Mesenchymal stem cell (in vitro differentiated cells and primary cell): ENCODE measurements at regions not wholly inside any gene's neighbourhood (a gene's known extent, or its start where the extent isn't known, plus 50 kb on each side); places are given as distances from the start of the nearest gene placed in this dataset.

Source experiments
- DNase-seq: peaks from one replicate; pipeline ENCODE4 v3.0.0-alpha.2; 2013
- H2AFZ ChIP-seq: one replicate; pipeline ENCODE4 v1.6.1; 2013; ENCODE audit warnings: low read depth, mild to moderate bottlenecking, control low read depth, inconsistent platforms, low read length, moderate library complexity
- H2AK5ac ChIP-seq: 2 replicates; pipeline ENCODE4 v1.6.1; 2013; ENCODE audit warnings: low read length, moderate library complexity, mild to moderate bottlenecking, inconsistent platforms; ENCODE audit not compliant: severe bottlenecking
- H2BK120ac ChIP-seq: one replicate; pipeline ENCODE4 v1.6.1; 2013; ENCODE audit warnings: low read depth, mild to moderate bottlenecking, inconsistent platforms, low read length, moderate library complexity
- H2BK12ac ChIP-seq, 2 experiments: one replicate each; pipeline ENCODE4 v1.6.1; 2013; ENCODE audit warnings: inconsistent platforms in 2 of 2, low read length in 2 of 2, mild to moderate bottlenecking in 2 of 2, moderate library complexity in 2 of 2, control low read depth in 1 of 2
- H2BK15ac ChIP-seq: one replicate; pipeline ENCODE4 v1.6.1; 2013; ENCODE audit warnings: mild to moderate bottlenecking, low read depth, inconsistent platforms; ENCODE audit not compliant: poor library complexity, severe bottlenecking
- H2BK5ac ChIP-seq: 2 replicates; pipeline ENCODE4 v1.6.1; 2013; ENCODE audit warnings: low read depth, mild to moderate bottlenecking, low read length, control low read depth, inconsistent platforms; ENCODE audit not compliant: poor library complexity, severe bottlenecking
- H3K14ac ChIP-seq, 2 experiments: one replicate each; pipeline ENCODE4 v1.6.1; 2013; ENCODE audit warnings: inconsistent platforms in 2 of 2, low read length in 2 of 2, control low read depth in 1 of 2, mild to moderate bottlenecking in 1 of 2, moderate library complexity in 1 of 2
- H3K18ac ChIP-seq, 2 experiments: one replicate each; pipeline ENCODE4 v1.6.1; 2013; ENCODE audit warnings: inconsistent platforms in 2 of 2, low read length in 2 of 2, control low read depth in 1 of 2, low read depth in 1 of 2, mild to moderate bottlenecking in 1 of 2
- H3K23ac ChIP-seq, 2 experiments: one replicate each; pipeline ENCODE4 v1.6.1; 2013; ENCODE audit warnings: inconsistent platforms in 2 of 2, low read length in 2 of 2, mild to moderate bottlenecking in 2 of 2, moderate library complexity in 2 of 2, control low read depth in 1 of 2
- H3K27ac ChIP-seq: 2 replicates; pipeline ENCODE4 v1.5.1; 2013; ENCODE audit warnings: mild to moderate bottlenecking, moderate library complexity, low read length, control low read depth, inconsistent platforms; ENCODE audit not compliant: poor library complexity, severe bottlenecking
- H3K27me3 ChIP-seq, 2 experiments: 2 replicates each; pipeline versions ENCODE4 v1.6.1 to v1.7.0; 2013; ENCODE audit warnings: low read length in 2 of 2, mild to moderate bottlenecking in 2 of 2, moderate library complexity in 2 of 2, control low read depth in 1 of 2, inconsistent platforms in 1 of 2; ENCODE audit not compliant: control insufficient read depth in 1 of 2, insufficient read depth in 1 of 2
- H3K36me3 ChIP-seq, 2 experiments: 2 replicates each; pipeline versions ENCODE4 v1.6.1 to v1.7.0; 2013; ENCODE audit warnings: low read length in 2 of 2, control low read depth in 1 of 2, inconsistent platforms in 1 of 2, low read depth in 1 of 2, mild to moderate bottlenecking in 1 of 2; ENCODE audit not compliant: insufficient read depth in 2 of 2, control insufficient read depth in 1 of 2
- H3K4ac ChIP-seq, 2 experiments: one replicate each; pipeline ENCODE4 v1.6.1; 2013; ENCODE audit warnings: inconsistent platforms in 2 of 2, low read length in 2 of 2, mild to moderate bottlenecking in 2 of 2, moderate library complexity in 2 of 2, control low read depth in 1 of 2, low read depth in 1 of 2
- H3K4me1 ChIP-seq: 2 replicates; pipeline ENCODE4 v1.6.1; 2013; ENCODE audit warnings: low read depth, low read length, control low read depth; ENCODE audit not compliant: control insufficient read depth, insufficient read depth
- H3K4me2 ChIP-seq: 2 replicates; pipeline ENCODE4 v1.6.1; 2013; ENCODE audit warnings: low read length, mild to moderate bottlenecking, inconsistent platforms; ENCODE audit not compliant: poor library complexity, severe bottlenecking
- H3K4me3 ChIP-seq, 2 experiments: 2 replicates each; pipeline versions ENCODE4 v1.5.1 to v1.7.0; 2013; ENCODE audit warnings: low read length in 2 of 2, mild to moderate bottlenecking in 2 of 2, control low read depth in 1 of 2, low read depth in 1 of 2; ENCODE audit not compliant: insufficient read depth in 1 of 2
- H3K79me1 ChIP-seq: replicated peaks from 2 replicates; pipeline ENCODE4 v1.6.1; 2013; ENCODE audit warnings: mild to moderate bottlenecking, control low read depth, low read length, inconsistent platforms; ENCODE audit not compliant: poor library complexity, severe bottlenecking
- H3K9ac ChIP-seq: 2 replicates; pipeline ENCODE4 v1.7.0; 2013; ENCODE audit warnings: mild to moderate bottlenecking, low read length, moderate library complexity
- H3K9me3 ChIP-seq: 2 replicates; pipeline ENCODE4 v1.7.0; 2013; ENCODE audit warnings: mild to moderate bottlenecking, low read length; ENCODE audit not compliant: control insufficient read depth
- H4K8ac ChIP-seq: one replicate; pipeline ENCODE4 v1.6.1; 2013; ENCODE audit warnings: inconsistent platforms, mild to moderate bottlenecking, low read length, moderate library complexity
- H4K91ac ChIP-seq: one replicate; pipeline ENCODE4 v1.6.1; 2013; ENCODE audit warnings: mild to moderate bottlenecking, low read length, inconsistent platforms
- WGBS: methylation state at CpG from one replicate; pipeline ENCODE4 v1.1.7; 2013; ENCODE audit warnings: mixed read lengths; 5-methylcytosine and 5-hydroxymethylcytosine counted together

DNA sequence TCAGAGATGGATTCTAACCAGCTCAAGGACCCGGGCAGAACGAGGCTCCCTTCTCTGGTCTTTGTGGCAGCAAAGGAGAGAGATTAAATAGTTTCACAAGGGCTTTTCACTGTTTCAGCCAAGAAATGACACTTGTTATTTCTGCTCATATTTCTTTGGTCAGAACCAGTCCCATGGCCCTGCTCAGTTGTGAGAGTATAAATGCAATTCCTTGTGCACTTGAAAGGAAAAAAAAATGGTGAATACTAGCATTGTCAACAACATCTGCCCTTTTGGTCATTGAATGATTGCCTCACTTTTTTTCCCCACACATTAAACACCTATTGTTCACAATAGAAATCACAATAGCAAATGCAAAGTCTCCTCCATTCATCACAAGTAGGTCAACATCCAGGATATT, 104.4 kb downstream of the RDH14 start:
- 34% methylated on average over 2 of the region's 2 CpGs for WGBS
- no peak overlapping the region for H4K8ac ChIP-seq
- H3K27me3 ChIP-seq, result peaks cover 0 to 5% of the 10 kb centered on the region in 2 experiments
- H3K36me3 ChIP-seq, result no peaks in the 10 kb centered on the region
- peak overlapping the region; percentile 20 for H3K9ac ChIP-seq
- H2AFZ ChIP-seq, result no peak overlapping the region
- H3K4me2 ChIP-seq, result no peak overlapping the region
- no peak overlapping the region for H3K23ac ChIP-seq
- no peaks in the 10 kb centered on the region for H3K9me3 ChIP-seq
- H2BK5ac ChIP-seq, result no peak overlapping the region
- no peak overlapping the region for H2BK120ac ChIP-seq
- no peak overlapping the region for H2BK15ac ChIP-seq
- no peaks in the 10 kb centered on the region for H3K4me1 ChIP-seq
- H3K18ac ChIP-seq, result no peak overlapping the region
- H3K27ac ChIP-seq, result no peak overlapping the region
- DNase-seq, result no peak
- H3K4me3 ChIP-seq, result peak overlapping the region in 1 of 2 experiments; percentile 27
- no peak overlapping the region for H3K4ac ChIP-seq
- no peaks in the 10 kb centered on the region for H3K79me1 ChIP-seq
- no peak overlapping the region for H3K14ac ChIP-seq
- H2BK12ac ChIP-seq, result no peak overlapping the region
- no peak overlapping the region for H2AK5ac ChIP-seq
- H4K91ac ChIP-seq, result no peak overlapping the region

DNA sequence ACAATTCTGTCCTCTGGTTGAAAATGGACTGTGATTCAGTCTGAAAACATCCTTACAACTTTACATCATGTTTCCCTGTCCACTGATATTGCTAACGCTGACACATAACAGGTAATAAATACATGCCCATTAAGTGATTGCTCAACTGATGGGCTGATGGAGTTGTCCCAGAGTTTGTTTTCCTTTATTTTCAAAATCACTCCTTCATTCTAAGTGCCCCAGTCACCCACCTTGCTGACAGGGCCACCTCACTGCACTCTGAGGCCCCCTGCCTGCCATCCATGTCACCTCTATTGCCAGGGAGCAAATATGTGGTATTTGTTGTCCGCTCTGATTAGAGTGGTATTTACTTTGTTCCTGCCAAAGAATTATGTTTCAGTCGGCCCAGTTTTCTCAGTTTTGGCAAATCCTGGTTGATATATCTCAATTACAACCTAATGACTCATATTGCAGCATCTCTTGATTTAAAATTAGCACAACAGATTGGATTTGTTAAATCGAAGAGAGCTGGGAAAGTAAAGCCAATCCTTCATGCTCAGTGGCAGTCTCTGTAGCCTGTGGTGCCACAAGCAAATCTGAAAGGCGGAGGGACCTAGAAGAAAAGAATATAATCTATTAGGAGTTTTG, 105.1 kb downstream of the RDH14 start:
- no peak overlapping the region for H3K23ac ChIP-seq
- H3K4ac ChIP-seq, result no peak overlapping the region
- 72% methylated on average over 4 of the region's 5 CpGs for WGBS
- H3K4me2 ChIP-seq, result no peak overlapping the region
- no peaks in the 10 kb centered on the region for H3K79me1 ChIP-seq
- H2BK12ac ChIP-seq, result no peak overlapping the region
- H3K4me3 ChIP-seq, result peak overlapping the region in 1 of 2 experiments; percentile 27
- no peak overlapping the region for H4K91ac ChIP-seq
- peak overlapping the region; percentile 20 for H3K9ac ChIP-seq
- H3K9me3 ChIP-seq, result no peaks in the 10 kb centered on the region
- no peak overlapping the region for H2AK5ac ChIP-seq
- H2BK5ac ChIP-seq, result no peak overlapping the region
- peaks cover 0 to 5% of the 10 kb centered on the region in 2 experiments for H3K27me3 ChIP-seq
- H3K4me1 ChIP-seq, result no peaks in the 10 kb centered on the region
- H2AFZ ChIP-seq, result no peak overlapping the region
- no peak overlapping the region for H3K14ac ChIP-seq
- H2BK15ac ChIP-seq, result no peak overlapping the region
- H3K18ac ChIP-seq, result no peak overlapping the region
- no peak overlapping the region for H3K27ac ChIP-seq
- peak; percentile 47 for DNase-seq
- no peak overlapping the region for H4K8ac ChIP-seq
- no peak overlapping the region for H2BK120ac ChIP-seq
- no peaks in the 10 kb centered on the region for H3K36me3 ChIP-seq

DNA sequence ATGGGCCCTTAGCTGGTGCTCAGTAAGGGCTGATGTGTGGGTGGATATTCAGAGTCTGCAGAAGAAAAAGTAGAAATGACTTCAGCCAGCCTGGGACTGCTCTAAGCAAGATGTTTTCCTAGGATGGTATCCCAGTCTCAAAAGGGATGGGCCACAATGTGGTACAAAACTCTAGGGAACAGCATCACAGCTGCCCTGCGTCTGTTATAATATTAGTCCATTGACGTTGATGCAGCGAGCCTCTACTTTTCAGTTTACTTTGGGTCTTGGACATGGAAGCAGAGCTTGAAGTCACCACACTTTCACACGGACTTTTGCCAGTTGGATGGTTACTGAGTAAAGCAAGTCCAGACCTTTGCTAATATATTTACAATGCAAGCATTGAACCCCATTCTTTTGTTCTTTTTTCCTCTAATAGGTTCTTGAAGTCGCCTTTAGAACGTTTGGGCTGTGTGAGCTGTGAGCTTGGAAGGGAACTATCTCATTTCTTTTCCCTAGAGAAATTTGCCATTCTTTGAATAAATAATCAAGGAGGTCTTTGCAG, 105.7 kb downstream of the RDH14 start:
- H3K4me1 ChIP-seq, result no peaks in the 10 kb centered on the region
- no peaks in the 10 kb centered on the region for H3K36me3 ChIP-seq
- H3K27ac ChIP-seq, result no peak overlapping the region
- no peak overlapping the region for H3K23ac ChIP-seq
- H2BK15ac ChIP-seq, result no peak overlapping the region
- H4K91ac ChIP-seq, result no peak overlapping the region
- no peak overlapping the region for H2AFZ ChIP-seq
- no peak overlapping the region for H2BK12ac ChIP-seq
- H3K9me3 ChIP-seq, result no peaks in the 10 kb centered on the region
- no peak overlapping the region for H3K4ac ChIP-seq
- H2BK120ac ChIP-seq, result no peak overlapping the region
- 91% methylated on average over 4 of the region's 6 CpGs for WGBS
- H3K14ac ChIP-seq, result no peak overlapping the region
- DNase-seq, result no peak
- H3K18ac ChIP-seq, result no peak overlapping the region
- H2AK5ac ChIP-seq, result no peak overlapping the region
- H3K79me1 ChIP-seq, result no peaks in the 10 kb centered on the region
- H2BK5ac ChIP-seq, result no peak overlapping the region
- no peak overlapping the region for H4K8ac ChIP-seq
- H3K9ac ChIP-seq, result no peak overlapping the region
- peak overlapping the region in 1 of 2 experiments; percentile 27 for H3K4me3 ChIP-seq
- H3K4me2 ChIP-seq, result no peak overlapping the region
- H3K27me3 ChIP-seq, result peaks cover 0 to 5% of the 10 kb centered on the region in 2 experiments

GRCh38 chr2:18446715-18447114, 113.7 kb downstream of the RDH14 start:
- Histone ChIP-seq H3K14ac (no peak overlapping the region), H3K23ac (no peak overlapping the region), H3K4me1 (no peaks in the 10 kb centered on the region), H2BK12ac (no peak overlapping the region), H3K4ac (no peak overlapping the region), H3K79me1 (no peaks in the 10 kb centered on the region), H2AFZ (no peak overlapping the region), H3K4me2 (no peak overlapping the region), H4K91ac (no peak overlapping the region), H3K4me3 (no peak overlapping the region), H3K18ac (no peak overlapping the region), H3K27me3 (peaks cover 0 to 5% of the 10 kb centered on the region in 2 experiments), H3K9ac (no peak overlapping the region), H2AK5ac (no peak overlapping the region), H2BK15ac (no peak overlapping the region), H3K9me3 (no peaks in the 10 kb centered on the region), H3K27ac (no peak overlapping the region), H2BK5ac (no peak overlapping the region), H3K36me3 (no peaks in the 10 kb centered on the region), H2BK120ac (no peak overlapping the region), H4K8ac (no peak overlapping the region)
- DNase-seq, result no peak
- WGBS, result 67% methylated on average over 2 of the region's 2 CpGs
